Keratinocyte (primary cell): ENCODE measurements at regions not wholly inside any gene's neighbourhood (a gene's known extent, or its start where the extent isn't known, plus 50 kb on each side); places are given as distances from the start of the nearest gene placed in this dataset.

Source experiments
- DNase-seq: peaks from one replicate; pipeline ENCODE4 v3.0.0-alpha.2; 2011; ENCODE audit warnings: low read depth, missing footprints, low spot score
- FAIRE-seq: peaks from 2 replicates; lab custom pipeline; 2011; peaks lifted over from hg19 to GRCh38; lab: Jason Lieb, UNC
- H2AFZ ChIP-seq: 2 replicates; pipeline ENCODE4 v1.6.0; 2012; ENCODE audit warnings: low read length, control low read depth, inconsistent platforms; ENCODE audit not compliant: control insufficient read depth
- H3K27ac ChIP-seq: 2 replicates; pipeline ENCODE4 v1.5.1; 2011; ENCODE audit warnings: low read length; ENCODE audit not compliant: control insufficient read depth, insufficient read depth
- H3K27me3 ChIP-seq: 3 replicates; pipeline ENCODE4 v1.6.0; 2011; ENCODE audit warnings: low read length; ENCODE audit not compliant: control insufficient read depth, insufficient read depth; ENCODE audit errors: extremely low read depth
- H3K36me3 ChIP-seq, 2 experiments: 2 replicates in 1 of 2; 3 replicates in 1 of 2; pipeline ENCODE4 v1.5.1; 2011; ENCODE audit warnings: low read length in 2 of 2, mild to moderate bottlenecking in 1 of 2; ENCODE audit not compliant: control insufficient read depth in 2 of 2, insufficient read depth in 2 of 2; ENCODE audit errors: extremely low read depth in 1 of 2
- H3K4me1 ChIP-seq: 3 replicates; pipeline ENCODE4 v1.5.1; 2011; ENCODE audit warnings: low read length; ENCODE audit not compliant: control insufficient read depth, insufficient read depth; ENCODE audit errors: extremely low read depth
- H3K4me2 ChIP-seq: 3 replicates; pipeline ENCODE4 v1.6.0; 2011; ENCODE audit warnings: low read depth, low read length; ENCODE audit not compliant: control insufficient read depth, insufficient read depth; ENCODE audit errors: extremely low read depth
- H3K4me3 ChIP-seq, 3 experiments: fragments of 200-600 bp in 1 of 3; sonication (generic) in 1 of 3; 2 replicates in 2 of 3; 3 replicates in 1 of 3; pipeline ENCODE4 v1.5.1; 2011 to 2016; ENCODE audit warnings: low read length in 3 of 3, mild to moderate bottlenecking in 3 of 3, control low read depth in 2 of 3, inconsistent platforms in 1 of 3, low read depth in 1 of 3, mixed read lengths in 1 of 3, mixed run types in 1 of 3, moderate library complexity in 1 of 3; ENCODE audit not compliant: control insufficient read depth in 2 of 3, insufficient read depth in 2 of 3; ENCODE audit errors: extremely low read depth in 1 of 3
- H3K79me2 ChIP-seq: 2 replicates; pipeline ENCODE4 v1.6.0; 2012; ENCODE audit warnings: low read length; ENCODE audit not compliant: control insufficient read depth, insufficient read depth
- H3K9ac ChIP-seq: 3 replicates; pipeline ENCODE4 v1.6.0; 2011; ENCODE audit warnings: low read length; ENCODE audit not compliant: control insufficient read depth, insufficient read depth; ENCODE audit errors: extremely low read depth
- H3K9me1 ChIP-seq: 3 replicates; pipeline ENCODE4 v1.6.0; 2011; ENCODE audit warnings: low read length; ENCODE audit not compliant: control insufficient read depth, insufficient read depth; ENCODE audit errors: extremely low read depth
- H3K9me3 ChIP-seq: 2 replicates; pipeline ENCODE4 v1.5.1; 2012; ENCODE audit warnings: low read depth, low read length; ENCODE audit not compliant: control insufficient read depth
- H4K20me1 ChIP-seq: 3 replicates; pipeline ENCODE4 v1.6.0; 2011; ENCODE audit warnings: low read length; ENCODE audit not compliant: control insufficient read depth, insufficient read depth; ENCODE audit errors: extremely low read depth
- EZH2 ChIP-seq: IDR thresholded peaks from one replicate; pipeline ENCODE4 v1.6.1; 2012; ENCODE audit warnings: inconsistent platforms, mild to moderate bottlenecking, low read length, moderate library complexity
- dilution Hi-C: fragments of 300-500 bp; cut with MboI; formaldehyde crosslinking; loops from one replicate; pipeline ENCODE4 v1.7.0; 2020; ENCODE audit warnings: low sequenced_read_pairs; ENCODE audit not compliant: extremely low pct_ligation_motif_present
- TF ChIP-seq, protein P1 (sequence below), 3 experiments: IDR thresholded peaks in 1 of 3; conservative IDR thresholded peaks in 1 of 3; optimal IDR thresholded peaks in 1 of 3; 2 replicates in 2 of 3; 3 replicates in 1 of 3; pipeline versions ENCODE3 to v1.5.1; 2011; ENCODE audit warnings: low read length in 3 of 3, mild to moderate bottlenecking in 3 of 3, moderate library complexity in 2 of 3, control low read depth in 1 of 3, inconsistent platforms in 1 of 3; ENCODE audit not compliant: insufficient read depth in 2 of 3; ENCODE audit errors: extremely low read depth in 1 of 3

GRCh38 chr7:15924910-15925309, 238.4 kb upstream of the MEOX2 start:
- no peak for FAIRE-seq

GRCh38 chr7:15922002-15922401, 235.5 kb upstream of the MEOX2 start:
- dilution Hi-C loops: no loop called here
- FAIRE-seq: no peak

More at GRCh38 chr7:15924910-15925309, 238.4 kb upstream of the MEOX2 start:
- H4K20me1 ChIP-seq: no peaks in the 10 kb centered on the region
- no peak overlapping the region for H3K27ac ChIP-seq
- H3K9ac ChIP-seq: no peak overlapping the region
- no peaks in the 10 kb centered on the region for H3K79me2 ChIP-seq
- H3K4me1 ChIP-seq: no peaks in the 10 kb centered on the region
- no peaks in the 10 kb centered on the region for H3K36me3 ChIP-seq
- H3K27me3 ChIP-seq: no peaks in the 10 kb centered on the region
- dilution Hi-C loops: no loop called here
- TF ChIP-seq, protein P1, sequence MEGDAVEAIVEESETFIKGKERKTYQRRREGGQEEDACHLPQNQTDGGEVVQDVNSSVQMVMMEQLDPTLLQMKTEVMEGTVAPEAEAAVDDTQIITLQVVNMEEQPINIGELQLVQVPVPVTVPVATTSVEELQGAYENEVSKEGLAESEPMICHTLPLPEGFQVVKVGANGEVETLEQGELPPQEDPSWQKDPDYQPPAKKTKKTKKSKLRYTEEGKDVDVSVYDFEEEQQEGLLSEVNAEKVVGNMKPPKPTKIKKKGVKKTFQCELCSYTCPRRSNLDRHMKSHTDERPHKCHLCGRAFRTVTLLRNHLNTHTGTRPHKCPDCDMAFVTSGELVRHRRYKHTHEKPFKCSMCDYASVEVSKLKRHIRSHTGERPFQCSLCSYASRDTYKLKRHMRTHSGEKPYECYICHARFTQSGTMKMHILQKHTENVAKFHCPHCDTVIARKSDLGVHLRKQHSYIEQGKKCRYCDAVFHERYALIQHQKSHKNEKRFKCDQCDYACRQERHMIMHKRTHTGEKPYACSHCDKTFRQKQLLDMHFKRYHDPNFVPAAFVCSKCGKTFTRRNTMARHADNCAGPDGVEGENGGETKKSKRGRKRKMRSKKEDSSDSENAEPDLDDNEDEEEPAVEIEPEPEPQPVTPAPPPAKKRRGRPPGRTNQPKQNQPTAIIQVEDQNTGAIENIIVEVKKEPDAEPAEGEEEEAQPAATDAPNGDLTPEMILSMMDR (optimal IDR thresholded peaks at IDR 0.05 in 1 of 3, IDR thresholded peaks at IDR 0.05 in 1 of 3, conservative IDR thresholded peaks at IDR 0.05 in 1 of 3; ENCODE audit: extremely low read depth in 1 of 3, insufficient read depth in 2 of 3, low read length in 3 of 3): no peak
- TF ChIP-seq EZH2: no peak
- no peak overlapping the region for H3K4me2 ChIP-seq
- no peak overlapping the region for H2AFZ ChIP-seq
- H3K9me3 ChIP-seq: no peaks in the 10 kb centered on the region
- H3K4me3 ChIP-seq: no peak overlapping the region
- no peak for DNase-seq
- H3K9me1 ChIP-seq: no peaks in the 10 kb centered on the region

More at GRCh38 chr7:15922002-15922401, 235.5 kb upstream of the MEOX2 start:
- no peak overlapping the region for H3K9ac ChIP-seq
- no peaks in the 10 kb centered on the region for H4K20me1 ChIP-seq
- H3K79me2 ChIP-seq: no peaks in the 10 kb centered on the region
- no peaks in the 10 kb centered on the region for H3K9me3 ChIP-seq
- no peaks in the 10 kb centered on the region for H3K9me1 ChIP-seq
- TF ChIP-seq, protein P1 (optimal IDR thresholded peaks at IDR 0.05 in 1 of 3, IDR thresholded peaks at IDR 0.05 in 1 of 3, conservative IDR thresholded peaks at IDR 0.05 in 1 of 3; ENCODE audit: extremely low read depth in 1 of 3, insufficient read depth in 2 of 3, low read length in 3 of 3): no peak
- no peak for TF ChIP-seq EZH2
- no peak overlapping the region for H3K4me3 ChIP-seq
- no peak overlapping the region for H2AFZ ChIP-seq
- H3K4me2 ChIP-seq: no peak overlapping the region
- no peak overlapping the region for H3K27ac ChIP-seq
- H3K36me3 ChIP-seq: no peaks in the 10 kb centered on the region
- DNase-seq: no peak
- H3K27me3 ChIP-seq: no peaks in the 10 kb centered on the region
- H3K4me1 ChIP-seq: no peaks in the 10 kb centered on the region
